Endothelial cell of umbilical vein (primary cell): ENCODE measurements at regions not wholly inside any gene's neighbourhood (a gene's known extent, or its start where the extent isn't known, plus 50 kb on each side); places are given as distances from the start of the nearest gene placed in this dataset.

ENCODE experiments used
- BruUV-seq: library from RNA; stranded (reverse); fragments of 400-500 nt; replicated peaks from 2 replicates; lab custom pipeline; 2021; lab: Mats Ljungman, UMichigan
- CTCF ChIA-PET: fragments of 300-600, 350-600 bp; sonication (Branson Sonifier 250); formaldehyde crosslinking; loops from one replicate; lab custom pipeline; 2021; ENCODE audit warnings: antibody characterized with exemption, inconsistent platforms; lab: Charles Lee
- POLR2A ChIA-PET: fragments of 300-600, 350-600 bp; sonication (Branson Sonifier 250); formaldehyde crosslinking; loops from one replicate; lab custom pipeline; 2021; ENCODE audit warnings: antibody characterized with exemption, inconsistent platforms; lab: Charles Lee
- DNase-seq: peaks from one replicate; pipeline ENCODE4 v3.0.0-alpha.2; 2011; ENCODE audit warnings: low read depth, low spot score
- FAIRE-seq: peaks from 2 replicates; lab custom pipeline; 2011; peaks lifted over from hg19 to GRCh38; lab: Jason Lieb, UNC
- H2AFZ ChIP-seq: 2 replicates; pipeline ENCODE4 v1.6.0; 2012; ENCODE audit warnings: low read depth, low read length, control low read depth, inconsistent platforms
- H3K27ac ChIP-seq: 2 replicates; pipeline ENCODE4 v1.5.1; 2011; ENCODE audit warnings: low read depth, mild to moderate bottlenecking, control low read depth, low read length, moderate library complexity; ENCODE audit not compliant: insufficient read depth
- H3K27me3 ChIP-seq, 2 experiments: 2 replicates each; pipeline versions ENCODE4 v1.6.0 to v1.6.1; 2011; ENCODE audit warnings: low read length in 2 of 2, mixed read lengths in 1 of 2; ENCODE audit not compliant: control insufficient read depth in 2 of 2, insufficient read depth in 2 of 2
- H3K36me3 ChIP-seq, 2 experiments: 2 replicates in 1 of 2; 3 replicates in 1 of 2; pipeline ENCODE4 v1.5.1; 2011; ENCODE audit warnings: low read length in 2 of 2, mild to moderate bottlenecking in 1 of 2, moderate library complexity in 1 of 2; ENCODE audit not compliant: control insufficient read depth in 2 of 2, insufficient read depth in 2 of 2; ENCODE audit errors: extremely low read depth in 1 of 2
- H3K4me1 ChIP-seq: 3 replicates; pipeline ENCODE4 v1.5.1; 2011; ENCODE audit warnings: mild to moderate bottlenecking, low read length; ENCODE audit not compliant: control insufficient read depth, insufficient read depth; ENCODE audit errors: extremely low read depth
- H3K4me2 ChIP-seq: 2 replicates; pipeline ENCODE4 v1.6.1; 2011; ENCODE audit warnings: low read length, control low read depth, mixed read lengths; ENCODE audit not compliant: insufficient read depth
- H3K4me3 ChIP-seq, 3 experiments: fragments of 200-600 bp in 1 of 3; sonication (generic), shearing (Covaris generic) in 1 of 3; replicated peaks in 1 of 3; 2 replicates each; pipeline ENCODE4 v1.5.1; 2011 to 2016; ENCODE audit warnings: control low read depth in 3 of 3, low read length in 3 of 3, mild to moderate bottlenecking in 2 of 3, inconsistent platforms in 1 of 3, low read depth in 1 of 3, moderate library complexity in 1 of 3; ENCODE audit not compliant: insufficient read depth in 1 of 3
- H3K79me2 ChIP-seq: 2 replicates; pipeline ENCODE4 v1.6.0; 2012; ENCODE audit warnings: low read length, inconsistent platforms; ENCODE audit not compliant: control insufficient read depth, insufficient read depth
- H3K9ac ChIP-seq: replicated peaks from 2 replicates; pipeline ENCODE3; 2011; ENCODE audit warnings: low read length, control low read depth; ENCODE audit not compliant: insufficient read depth; ENCODE audit errors: extremely low read depth
- H3K9me1 ChIP-seq: replicated peaks from 3 replicates; pipeline ENCODE4 v1.6.0; 2011; ENCODE audit warnings: mild to moderate bottlenecking, low read length; ENCODE audit not compliant: control insufficient read depth, insufficient read depth; ENCODE audit errors: extremely low read depth
- H3K9me3 ChIP-seq: replicated peaks from 2 replicates; pipeline ENCODE4 v1.5.1; 2012; ENCODE audit warnings: low read length, inconsistent platforms; ENCODE audit not compliant: control insufficient read depth, insufficient read depth
- H4K20me1 ChIP-seq: replicated peaks from 2 replicates; pipeline ENCODE3; 2011; ENCODE audit warnings: mild to moderate bottlenecking, low read length; ENCODE audit not compliant: control insufficient read depth, insufficient read depth; ENCODE audit errors: extremely low read depth
- CTCF ChIP-seq, 2 donors: IDR thresholded peaks; 1 replicate in 1 of 2; 2 replicates in 1 of 2; pipeline ENCODE4 v1.5.1; 2011; ENCODE audit warnings: low read length in 2 of 2, mild to moderate bottlenecking in 2 of 2, moderate library complexity in 2 of 2, control low read depth in 1 of 2, inconsistent platforms in 1 of 2, low read depth in 1 of 2; ENCODE audit not compliant: insufficient read depth in 1 of 2; ENCODE audit errors: extremely low read depth in 1 of 2
- EZH2 ChIP-seq: IDR thresholded peaks from 2 replicates; pipeline ENCODE4 v1.6.1; 2012; ENCODE audit warnings: borderline replicate concordance, low read depth, mild to moderate bottlenecking, moderate library complexity, low read length, inconsistent platforms; ENCODE audit not compliant: severe bottlenecking
- FOS ChIP-seq: IDR thresholded peaks from 2 replicates; pipeline ENCODE4 v1.6.1; 2011; ENCODE audit warnings: mild to moderate bottlenecking, low read length, moderate library complexity, borderline replicate concordance; ENCODE audit not compliant: insufficient read depth
- GATA2 ChIP-seq: IDR thresholded peaks from 2 replicates; pipeline ENCODE4 v1.7.0; 2011; ENCODE audit warnings: low read depth, mild to moderate bottlenecking, moderate library complexity, mixed read lengths, low read length; ENCODE audit not compliant: insufficient read length, insufficient read depth
- JUN ChIP-seq: IDR thresholded peaks from 2 replicates; pipeline ENCODE4 v1.6.1; 2011; ENCODE audit warnings: borderline replicate concordance, low read depth; ENCODE audit not compliant: insufficient read length, insufficient read depth
- MAX ChIP-seq: IDR thresholded peaks from 2 replicates; pipeline ENCODE4 v1.6.1; 2011; ENCODE audit not compliant: insufficient read depth, insufficient read length
- MYC ChIP-seq: IDR thresholded peaks from one replicate; pipeline ENCODE4 v1.6.1; 2011; ENCODE audit warnings: mild to moderate bottlenecking, low read depth, low read length
- POLR2A ChIP-seq: IDR thresholded peaks from 2 replicates; pipeline ENCODE4 v1.6.1; 2012; ENCODE audit warnings: low read depth, mild to moderate bottlenecking, control low read depth, low read length
- POLR2AphosphoS5 ChIP-seq: IDR thresholded peaks from 2 replicates; pipeline ENCODE4 v1.6.1; 2012; ENCODE audit warnings: low read depth, mild to moderate bottlenecking, control low read depth, low read length, moderate library complexity; ENCODE audit not compliant: insufficient read depth
- dilution Hi-C: fragments of 300-500 bp; cut with MboI; formaldehyde crosslinking; loops from one replicate; pipeline ENCODE4 v1.15.0; 2019; ENCODE audit warnings: low sequenced_read_pairs; ENCODE audit not compliant: extremely low pct_ligation_motif_present
- intact Hi-C: fragments of 100-400 bp; cut with micrococcal nuclease; formaldehyde crosslinking; loops from one replicate; pipeline ENCODE4 v1.10.0; 2022

GRCh38 chr7:92909686-92910475 lies 73.5 kb upstream of the CDK6 start:
- Histone ChIP-seq H3K27me3 (no peaks in the 10 kb centered on the region), H3K27ac (no peak overlapping the region), H3K9ac (no peak overlapping the region), H3K9me3 (no peaks in the 10 kb centered on the region), H3K36me3 (no peaks in the 10 kb centered on the region), H3K4me3 (no peak overlapping the region), H3K4me2 (no peak overlapping the region), H3K9me1 (no peaks in the 10 kb centered on the region), H3K4me1 (no peaks in the 10 kb centered on the region), H4K20me1 (no peaks in the 10 kb centered on the region), H3K79me2 (no peaks in the 10 kb centered on the region), H2AFZ (no peak overlapping the region)
- no peak for FAIRE-seq
- BruUV-seq: no TSS peak
- CTCF ChIA-PET: interaction anchor here (1.4 kb wide), 1 partner anchor 9 kb away, joined by 3 read pairs; no protein-coding TSS in a partner anchor
- no peak for TF ChIP-seq EZH2
- no peak for TF ChIP-seq JUN
- no peak for TF ChIP-seq POLR2A
- no peak for DNase-seq
- dilution Hi-C loops: no loop called here
- POLR2A ChIA-PET: no interaction called here
- intact Hi-C loops: no loop called here

- H3K4me1 ChIP-seq: no peaks in the 10 kb centered on the region
- H3K27me3 ChIP-seq: no peaks in the 10 kb centered on the region
- H3K9ac ChIP-seq: no peak overlapping the region
- H2AFZ ChIP-seq: no peak overlapping the region
- ChIA-PET POLR2A (interaction anchor here (0.5 kb wide), 1 partner anchor 155 kb away, joined by 5 read pairs; no protein-coding TSS in a partner anchor), CTCF (interaction anchor here (1.1 to 1.3 kb wide), 2 partner anchors 71 to 107 kb away, joined by 3 read pairs; no protein-coding TSS in a partner anchor)
- intact Hi-C loops (no loop called here), dilution Hi-C loops (no loop called here)
- no peaks in the 10 kb centered on the region for H3K36me3 ChIP-seq
- TF ChIP-seq FOS (peak; percentile 93), GATA2 (no peak), POLR2AphosphoS5 (peak; percentile 41), CTCF (IDR thresholded peaks at IDR 0.05; ENCODE audit: extremely low read depth in 1 of 2, insufficient read depth in 1 of 2, low read depth in 1 of 2, low read length in 2 of 2) (no peak), MAX (no peak), EZH2 (no peak), JUN (peak; percentile 17), POLR2A (no peak), MYC (peak; percentile 74)
- BruUV-seq: no TSS peak
- FAIRE-seq (peak; percentile 43), DNase-seq (peak; percentile 56)
- no peak overlapping the region for H3K4me2 ChIP-seq
- H3K79me2 ChIP-seq: no peaks in the 10 kb centered on the region
- H3K9me3 ChIP-seq: no peaks in the 10 kb centered on the region
- H4K20me1 ChIP-seq: no peaks in the 10 kb centered on the region
- no peak overlapping the region for H3K27ac ChIP-seq
- H3K9me1 ChIP-seq: no peaks in the 10 kb centered on the region
- H3K4me3 ChIP-seq: no peak overlapping the region
Observed at GRCh38 chr7:92904244-92905131, 68.1 kb upstream of the CDK6 start.
